H9 (cell line): ENCODE measurements at regions not wholly inside any gene's neighbourhood (a gene's known extent, or its start where the extent isn't known, plus 50 kb on each side); places are given as distances from the start of the nearest gene placed in this dataset.

Experiments used
- DNase-seq: peaks from one replicate; pipeline ENCODE4 v3.0.0-alpha.2; 2017
- H2AFZ ChIP-seq: one replicate; pipeline ENCODE4 v1.6.1; 2013; ENCODE audit warnings: mild to moderate bottlenecking, low read length, control low read depth, moderate library complexity
- H2AK5ac ChIP-seq: 2 replicates; pipeline ENCODE4 v1.6.1; 2013; ENCODE audit warnings: low read length, control low read depth, mixed read lengths; ENCODE audit not compliant: insufficient read length
- H2BK120ac ChIP-seq: one replicate; pipeline ENCODE4 v1.6.1; 2013; ENCODE audit warnings: low read depth, mild to moderate bottlenecking, low read length, control low read depth, inconsistent platforms; ENCODE audit not compliant: poor library complexity, severe bottlenecking
- H2BK12ac ChIP-seq: 2 replicates; pipeline ENCODE4 v1.6.1; 2013; ENCODE audit warnings: low read length, control low read depth, mixed read lengths, low read depth; ENCODE audit not compliant: insufficient read length
- H2BK15ac ChIP-seq: 2 replicates; pipeline ENCODE4 v1.6.1; 2013; ENCODE audit warnings: low read depth, low read length, control low read depth
- H2BK20ac ChIP-seq: one replicate; pipeline ENCODE4 v1.6.1; 2013; ENCODE audit warnings: low read depth, mild to moderate bottlenecking, low read length, control low read depth, inconsistent platforms; ENCODE audit not compliant: poor library complexity, severe bottlenecking
- H2BK5ac ChIP-seq: 2 replicates; pipeline ENCODE4 v1.6.1; 2013; ENCODE audit warnings: low read length, control low read depth, mixed read lengths; ENCODE audit not compliant: insufficient read length
- H3K14ac ChIP-seq: 2 replicates; pipeline ENCODE4 v1.6.1; 2013; ENCODE audit warnings: low read length, control low read depth; ENCODE audit not compliant: insufficient read depth
- H3K18ac ChIP-seq: 2 replicates; pipeline ENCODE4 v1.6.1; 2013; ENCODE audit warnings: low read depth, mild to moderate bottlenecking, mixed read lengths, low read length, control low read depth; ENCODE audit not compliant: insufficient read length
- H3K23ac ChIP-seq: 2 replicates; pipeline ENCODE4 v1.6.1; 2013; ENCODE audit warnings: low read length, control low read depth, mixed read lengths, low read depth; ENCODE audit not compliant: insufficient read length
- H3K23me2 ChIP-seq: 2 replicates; pipeline ENCODE4 v1.6.1; 2013; ENCODE audit warnings: low read depth, mild to moderate bottlenecking, mixed read lengths, low read length, control low read depth; ENCODE audit not compliant: insufficient read length, poor library complexity, severe bottlenecking
- H3K27ac ChIP-seq: 2 replicates; pipeline ENCODE4 v1.5.1; 2013; ENCODE audit warnings: low read length, control low read depth, mixed read lengths, low read depth; ENCODE audit not compliant: insufficient read length
- H3K27me3 ChIP-seq: 2 replicates; pipeline ENCODE4 v1.6.1; 2013; ENCODE audit warnings: low read length, control low read depth, inconsistent platforms; ENCODE audit not compliant: insufficient read depth
- H3K4ac ChIP-seq: 2 replicates; pipeline ENCODE4 v1.6.1; 2013; ENCODE audit warnings: low read depth, mild to moderate bottlenecking, control low read depth, inconsistent platforms, low read length, moderate library complexity
- H3K4me1 ChIP-seq: 2 replicates; pipeline ENCODE4 v1.6.1; 2013; ENCODE audit warnings: low read length, control low read depth, inconsistent platforms; ENCODE audit not compliant: insufficient read depth
- H3K4me2 ChIP-seq: 2 replicates; pipeline ENCODE4 v1.6.1; 2013; ENCODE audit warnings: low read length, control low read depth, mixed read lengths; ENCODE audit not compliant: insufficient read length, insufficient read depth
- H3K56ac ChIP-seq: 2 replicates; pipeline ENCODE4 v1.6.1; 2013; ENCODE audit warnings: low read depth, mild to moderate bottlenecking, mixed read lengths, low read length, control low read depth; ENCODE audit not compliant: insufficient read length
- H3K79me1 ChIP-seq: 2 replicates; pipeline ENCODE4 v1.6.1; 2013; ENCODE audit warnings: low read depth, mild to moderate bottlenecking, moderate library complexity, low read length, control low read depth, inconsistent platforms; ENCODE audit not compliant: insufficient read depth, poor library complexity, severe bottlenecking
- H3K79me2 ChIP-seq: 2 replicates; pipeline ENCODE4 v1.6.1; 2013; ENCODE audit warnings: low read length, control low read depth, inconsistent platforms; ENCODE audit not compliant: insufficient read depth
- H3K9ac ChIP-seq: 2 replicates; pipeline ENCODE4 v1.6.1; 2013; ENCODE audit warnings: low read length, control low read depth, mixed read lengths; ENCODE audit not compliant: insufficient read length; ENCODE audit errors: extremely low read depth
- H3K9me3 ChIP-seq: one replicate; pipeline ENCODE4 v1.6.1; 2013; ENCODE audit warnings: low read depth, low read length, inconsistent platforms; ENCODE audit not compliant: control insufficient read depth
- H3T11ph ChIP-seq: one replicate; pipeline ENCODE4 v1.6.1; 2013; ENCODE audit warnings: mild to moderate bottlenecking, low read length, control low read depth, inconsistent platforms
- H4K20me1 ChIP-seq: one replicate; pipeline ENCODE4 v1.6.1; 2013; ENCODE audit not compliant: control insufficient read depth, insufficient read length, insufficient read depth
- H4K5ac ChIP-seq: 2 replicates; pipeline ENCODE4 v1.6.1; 2013; ENCODE audit warnings: low read depth, mild to moderate bottlenecking, mixed read lengths, low read length, control low read depth; ENCODE audit not compliant: insufficient read length
- H4K8ac ChIP-seq: replicated peaks from 2 replicates; pipeline ENCODE4 v1.6.1; 2013; ENCODE audit warnings: low read length, control low read depth, mixed read lengths, low read depth; ENCODE audit not compliant: insufficient read length
- H4K91ac ChIP-seq: 2 replicates; pipeline ENCODE4 v1.6.1; 2013; ENCODE audit warnings: low read depth, mild to moderate bottlenecking, moderate library complexity, mixed read lengths, low read length, control low read depth; ENCODE audit not compliant: insufficient read length
- H3K27ac Mint-ChIP-seq, 3 experiments: 2 replicates in 2 of 3; 3 replicates in 1 of 3; pipeline ENCODE4 v1.8.0; 2020 to 2021; ENCODE audit warnings: mixed read lengths in 3 of 3, mild to moderate bottlenecking in 1 of 3, moderate library complexity in 1 of 3
- H3K27me3 Mint-ChIP-seq: 2 replicates; pipeline ENCODE4 v1.8.0; 2021; ENCODE audit warnings: low read depth, mild to moderate bottlenecking, moderate library complexity, mixed read lengths
- H3K36me3 Mint-ChIP-seq, 3 experiments: 2 replicates in 2 of 3; 3 replicates in 1 of 3; pipeline ENCODE4 v1.8.0; 2020 to 2021; ENCODE audit warnings: low read depth in 3 of 3, mixed read lengths in 3 of 3; ENCODE audit not compliant: insufficient read depth in 1 of 3
- H3K4me1 Mint-ChIP-seq, 2 experiments: 2 replicates each; pipeline ENCODE4 v1.8.0; 2020; ENCODE audit warnings: mixed read lengths in 2 of 2
- H3K4me3 Mint-ChIP-seq, 2 experiments: 2 replicates in 1 of 2; 3 replicates in 1 of 2; pipeline ENCODE4 v1.8.0; 2020 to 2021; ENCODE audit warnings: mild to moderate bottlenecking in 2 of 2, mixed read lengths in 2 of 2, moderate library complexity in 1 of 2
- H3K9me3 Mint-ChIP-seq, 2 experiments: 2 replicates in 1 of 2; 3 replicates in 1 of 2; pipeline ENCODE4 v1.8.0; 2020; ENCODE audit warnings: mild to moderate bottlenecking in 2 of 2, mixed read lengths in 2 of 2, moderate library complexity in 1 of 2
- WGBS: extraction: QIAGEN DNeasy Blood & Tissue Kit; methylation state at CpG from one replicate; pipeline ENCODE4 v1.1.7; 2013; ENCODE audit warnings: missing lambda C conversion rate, low lambda C conversion rate, mixed read lengths; ENCODE audit not compliant: insufficient read length; ENCODE audit errors: extremely low coverage; 5-methylcytosine and 5-hydroxymethylcytosine counted together
- TF ChIP-seq, protein P1 (sequence below): fragments of 200-600 bp; sonication (generic); conservative IDR thresholded peaks from 3 replicates; pipeline ENCODE4 v1.8.0; 2021; ENCODE audit warnings: antibody characterized with exemption, mild to moderate bottlenecking

DNA sequence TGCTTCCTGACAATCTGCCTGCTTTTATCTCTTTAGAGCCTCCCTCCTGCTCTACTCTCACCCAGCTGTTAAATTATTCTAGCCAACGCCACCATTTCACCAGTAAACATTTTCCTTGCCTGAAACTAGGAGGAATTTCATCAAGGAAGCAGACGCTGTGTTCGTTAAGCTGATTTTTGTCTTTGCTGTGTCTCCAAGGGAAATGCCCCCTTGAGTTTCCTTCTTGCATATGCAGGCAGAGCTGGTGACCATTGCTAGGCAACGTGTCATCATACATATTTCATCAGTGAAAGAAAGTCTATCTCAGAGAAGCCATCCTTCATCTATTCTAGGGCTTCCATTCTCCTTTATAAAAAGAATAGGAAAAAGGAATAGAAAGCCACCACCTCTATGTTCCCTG, 87.0 kb upstream of the ST8SIA2 start:
- Histone ChIP-seq H2BK20ac (peak overlapping the region; percentile 49), H3K27me3 (no peaks in the 10 kb centered on the region), H2AFZ (peak overlapping the region; percentile 86), H3K79me1 (no peaks in the 10 kb centered on the region), H3K23me2 (no peaks in the 10 kb centered on the region), H2BK5ac (no peak overlapping the region), H4K20me1 (no peaks in the 10 kb centered on the region), H2BK12ac (no peak overlapping the region), H3K27ac (no peak overlapping the region), H3K4ac (no peak overlapping the region), H3K56ac (no peak overlapping the region), H4K8ac (no peak overlapping the region), H2AK5ac (no peak overlapping the region), H2BK120ac (peak overlapping the region; percentile 92), H4K91ac (no peak overlapping the region), H2BK15ac (no peak overlapping the region), H3T11ph (no peak overlapping the region), H3K9ac (no peak overlapping the region), H3K23ac (no peak overlapping the region), H3K9me3 (no peaks in the 10 kb centered on the region), H3K4me2 (no peak overlapping the region), H4K5ac (no peak overlapping the region), H3K14ac (peak overlapping the region; percentile 37; the same call in 1 of the 2 replicates), H3K18ac (peak overlapping the region; percentile 44), H3K79me2 (no peaks in the 10 kb centered on the region), H3K4me1 (peaks cover 15% of the 10 kb centered on the region)
- peaks cover 2% of the 10 kb centered on the region; the same call in 1 of the 2 replicates for H3K27me3 Mint-ChIP-seq
- WGBS: no CpG with 5 or more reads among the region's 4 CpGs
- H3K27ac Mint-ChIP-seq: peak overlapping the region in 2 of 3 experiments; percentile 8 to 86; a peak in 4 of 7 replicates
- peak; percentile 64 for DNase-seq
- H3K4me3 Mint-ChIP-seq: no peak overlapping the region; a peak in 1 of 5 replicates
- TF ChIP-seq, protein P1, sequence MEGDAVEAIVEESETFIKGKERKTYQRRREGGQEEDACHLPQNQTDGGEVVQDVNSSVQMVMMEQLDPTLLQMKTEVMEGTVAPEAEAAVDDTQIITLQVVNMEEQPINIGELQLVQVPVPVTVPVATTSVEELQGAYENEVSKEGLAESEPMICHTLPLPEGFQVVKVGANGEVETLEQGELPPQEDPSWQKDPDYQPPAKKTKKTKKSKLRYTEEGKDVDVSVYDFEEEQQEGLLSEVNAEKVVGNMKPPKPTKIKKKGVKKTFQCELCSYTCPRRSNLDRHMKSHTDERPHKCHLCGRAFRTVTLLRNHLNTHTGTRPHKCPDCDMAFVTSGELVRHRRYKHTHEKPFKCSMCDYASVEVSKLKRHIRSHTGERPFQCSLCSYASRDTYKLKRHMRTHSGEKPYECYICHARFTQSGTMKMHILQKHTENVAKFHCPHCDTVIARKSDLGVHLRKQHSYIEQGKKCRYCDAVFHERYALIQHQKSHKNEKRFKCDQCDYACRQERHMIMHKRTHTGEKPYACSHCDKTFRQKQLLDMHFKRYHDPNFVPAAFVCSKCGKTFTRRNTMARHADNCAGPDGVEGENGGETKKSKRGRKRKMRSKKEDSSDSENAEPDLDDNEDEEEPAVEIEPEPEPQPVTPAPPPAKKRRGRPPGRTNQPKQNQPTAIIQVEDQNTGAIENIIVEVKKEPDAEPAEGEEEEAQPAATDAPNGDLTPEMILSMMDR: peak; percentile 62
- H3K4me1 Mint-ChIP-seq: peaks cover 35 to 36% of the 10 kb centered on the region in 2 experiments
- H3K36me3 Mint-ChIP-seq: peaks cover 2% of the 10 kb centered on the region in 3 experiments; a peak in 6 of 7 replicates
- peaks cover 8% of the 10 kb centered on the region in 2 experiments for H3K9me3 Mint-ChIP-seq
